ENCODE measurements at regions not wholly inside any gene's neighbourhood (a gene's known extent, or its start where the extent isn't known, plus 50 kb on each side); places are given as distances from the start of the nearest gene placed in this dataset.

DNA sequence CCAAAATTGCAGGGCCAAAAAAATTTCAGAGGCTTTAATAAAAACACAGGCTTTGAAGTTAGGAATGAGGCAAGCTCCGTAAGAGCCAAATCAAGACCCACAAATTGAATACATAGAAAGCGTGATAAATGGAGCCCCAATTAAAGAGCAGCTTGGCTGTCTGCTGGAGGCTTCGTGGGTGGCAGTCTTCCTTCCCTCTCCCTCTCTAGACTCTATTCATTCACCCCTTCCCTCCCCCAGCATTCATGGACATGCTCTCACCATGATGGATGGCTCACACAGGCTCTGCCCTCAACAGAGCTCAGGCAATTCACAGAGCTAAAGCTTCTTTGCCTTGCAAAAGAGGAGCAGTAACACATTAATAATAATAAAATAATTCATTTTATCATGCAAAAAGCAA lies 214.1 kb downstream of the HERPUD2 start:
- TF ChIP-seq, protein P1, sequence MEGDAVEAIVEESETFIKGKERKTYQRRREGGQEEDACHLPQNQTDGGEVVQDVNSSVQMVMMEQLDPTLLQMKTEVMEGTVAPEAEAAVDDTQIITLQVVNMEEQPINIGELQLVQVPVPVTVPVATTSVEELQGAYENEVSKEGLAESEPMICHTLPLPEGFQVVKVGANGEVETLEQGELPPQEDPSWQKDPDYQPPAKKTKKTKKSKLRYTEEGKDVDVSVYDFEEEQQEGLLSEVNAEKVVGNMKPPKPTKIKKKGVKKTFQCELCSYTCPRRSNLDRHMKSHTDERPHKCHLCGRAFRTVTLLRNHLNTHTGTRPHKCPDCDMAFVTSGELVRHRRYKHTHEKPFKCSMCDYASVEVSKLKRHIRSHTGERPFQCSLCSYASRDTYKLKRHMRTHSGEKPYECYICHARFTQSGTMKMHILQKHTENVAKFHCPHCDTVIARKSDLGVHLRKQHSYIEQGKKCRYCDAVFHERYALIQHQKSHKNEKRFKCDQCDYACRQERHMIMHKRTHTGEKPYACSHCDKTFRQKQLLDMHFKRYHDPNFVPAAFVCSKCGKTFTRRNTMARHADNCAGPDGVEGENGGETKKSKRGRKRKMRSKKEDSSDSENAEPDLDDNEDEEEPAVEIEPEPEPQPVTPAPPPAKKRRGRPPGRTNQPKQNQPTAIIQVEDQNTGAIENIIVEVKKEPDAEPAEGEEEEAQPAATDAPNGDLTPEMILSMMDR (IDR thresholded peaks at IDR 0.05), result no peak
- TF ChIP-seq POLR2A (IDR thresholded peaks at IDR 0.05), result no peak
- TF ChIP-seq EP300 (IDR thresholded peaks at IDR 0.05), result no peak
